ENCODE measurements at regions not wholly inside any gene's neighbourhood (a gene's known extent, or its start where the extent isn't known, plus 50 kb on each side); places are given as distances from the start of the nearest gene placed in this dataset.

GRCh38 chr5:30832519-30832918, 361.0 kb upstream of the CDH6 start:
- dilution Hi-C loops (cut with MboI; ENCODE audit: extremely low pct_ligation_motif_present, low sequenced_read_pairs) = no loop called here
- ChIA-PET CTCF (no interaction called here), POLR2A (no interaction called here)
- BruUV-seq (replicated peaks) = no TSS peak
- DNase-seq (ENCODE audit: low read depth, low spot score) (no peak), FAIRE-seq (no peak)
- Histone ChIP-seq H3K9ac (replicated peaks; ENCODE audit: extremely low read depth, insufficient read depth, low read length) (no peak overlapping the region), H3K9me1 (replicated peaks; ENCODE audit: control insufficient read depth, extremely low read depth, insufficient read depth, low read length) (no peaks in the 10 kb centered on the region), H3K79me2 (ENCODE audit: control insufficient read depth, insufficient read depth, low read length) (no peaks in the 10 kb centered on the region), H2AFZ (ENCODE audit: low read depth, low read length) (no peak overlapping the region), H3K27me3 (ENCODE audit: control insufficient read depth in 2 of 2, insufficient read depth in 2 of 2, low read length in 2 of 2) (no peaks in the 10 kb centered on the region), H3K4me2 (ENCODE audit: insufficient read depth, low read length) (no peak overlapping the region), H4K20me1 (replicated peaks; ENCODE audit: control insufficient read depth, extremely low read depth, insufficient read depth, low read length) (no peaks in the 10 kb centered on the region), H3K9me3 (replicated peaks; ENCODE audit: control insufficient read depth, insufficient read depth, low read length) (no peaks in the 10 kb centered on the region), H3K27ac (ENCODE audit: insufficient read depth, low read depth, low read length) (no peak overlapping the region), H3K4me3 (replicated peaks in 1 of 3; ENCODE audit: insufficient read depth in 1 of 3, low read depth in 1 of 3, low read length in 3 of 3) (no peak overlapping the region), H3K36me3 (ENCODE audit: control insufficient read depth in 2 of 2, extremely low read depth in 1 of 2, insufficient read depth in 2 of 2, low read length in 2 of 2) (no peaks in the 10 kb centered on the region), H3K4me1 (ENCODE audit: control insufficient read depth, extremely low read depth, insufficient read depth, low read length) (no peaks in the 10 kb centered on the region)
- TF ChIP-seq JUN (IDR thresholded peaks at IDR 0.05; ENCODE audit: borderline replicate concordance, insufficient read depth, insufficient read length, low read depth) = no peak
- intact Hi-C loops (cut with micrococcal nuclease) = no loop called here

DNA sequence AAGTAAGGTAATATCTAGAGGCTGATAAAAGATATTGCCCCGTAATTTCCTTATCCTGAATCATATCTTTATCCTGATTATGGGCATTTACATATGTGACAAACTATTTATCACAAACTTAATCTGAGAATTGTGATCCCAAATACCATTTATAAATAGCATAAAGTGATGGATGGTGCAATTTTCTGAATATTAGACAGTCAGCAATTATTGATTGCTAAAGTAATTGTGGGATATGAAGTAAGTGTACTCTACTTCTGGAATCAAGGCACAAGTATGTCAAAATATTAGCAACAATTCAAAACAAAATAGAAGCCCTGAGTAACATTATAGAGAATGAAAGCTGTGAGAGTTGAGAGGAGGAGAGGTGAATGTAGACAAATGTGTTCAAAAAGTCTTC, 361.9 kb upstream of the CDH6 start:
- BruUV-seq (replicated peaks) = no TSS peak
- H2AFZ ChIP-seq (ENCODE audit: low read depth, low read length) = no peak overlapping the region
- no peaks in the 10 kb centered on the region for H3K9me3 ChIP-seq (replicated peaks; ENCODE audit: control insufficient read depth, insufficient read depth, low read length)
- TF ChIP-seq GATA2 (IDR thresholded peaks at IDR 0.05; ENCODE audit: insufficient read depth, insufficient read length, low read depth, low read length) (no peak), MYC (IDR thresholded peaks at IDR 0.05; ENCODE audit: low read depth, low read length) (no peak), EZH2 (IDR thresholded peaks at IDR 0.05; ENCODE audit: borderline replicate concordance, low read depth, low read length, severe bottlenecking) (no peak)
- TF ChIP-seq, protein P1, sequence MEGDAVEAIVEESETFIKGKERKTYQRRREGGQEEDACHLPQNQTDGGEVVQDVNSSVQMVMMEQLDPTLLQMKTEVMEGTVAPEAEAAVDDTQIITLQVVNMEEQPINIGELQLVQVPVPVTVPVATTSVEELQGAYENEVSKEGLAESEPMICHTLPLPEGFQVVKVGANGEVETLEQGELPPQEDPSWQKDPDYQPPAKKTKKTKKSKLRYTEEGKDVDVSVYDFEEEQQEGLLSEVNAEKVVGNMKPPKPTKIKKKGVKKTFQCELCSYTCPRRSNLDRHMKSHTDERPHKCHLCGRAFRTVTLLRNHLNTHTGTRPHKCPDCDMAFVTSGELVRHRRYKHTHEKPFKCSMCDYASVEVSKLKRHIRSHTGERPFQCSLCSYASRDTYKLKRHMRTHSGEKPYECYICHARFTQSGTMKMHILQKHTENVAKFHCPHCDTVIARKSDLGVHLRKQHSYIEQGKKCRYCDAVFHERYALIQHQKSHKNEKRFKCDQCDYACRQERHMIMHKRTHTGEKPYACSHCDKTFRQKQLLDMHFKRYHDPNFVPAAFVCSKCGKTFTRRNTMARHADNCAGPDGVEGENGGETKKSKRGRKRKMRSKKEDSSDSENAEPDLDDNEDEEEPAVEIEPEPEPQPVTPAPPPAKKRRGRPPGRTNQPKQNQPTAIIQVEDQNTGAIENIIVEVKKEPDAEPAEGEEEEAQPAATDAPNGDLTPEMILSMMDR (IDR thresholded peaks at IDR 0.05; ENCODE audit: extremely low read depth in 1 of 2, insufficient read depth in 1 of 2, low read depth in 1 of 2, low read length in 2 of 2) = no peak
- TF ChIP-seq, protein P2, sequence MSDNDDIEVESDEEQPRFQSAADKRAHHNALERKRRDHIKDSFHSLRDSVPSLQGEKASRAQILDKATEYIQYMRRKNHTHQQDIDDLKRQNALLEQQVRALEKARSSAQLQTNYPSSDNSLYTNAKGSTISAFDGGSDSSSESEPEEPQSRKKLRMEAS (IDR thresholded peaks at IDR 0.05; ENCODE audit: insufficient read depth, insufficient read length) = no peak
- H3K79me2 ChIP-seq (ENCODE audit: control insufficient read depth, insufficient read depth, low read length) = no peaks in the 10 kb centered on the region
- no peak overlapping the region for H3K9ac ChIP-seq (replicated peaks; ENCODE audit: extremely low read depth, insufficient read depth, low read length)
- H3K4me3 ChIP-seq (replicated peaks in 1 of 3; ENCODE audit: insufficient read depth in 1 of 3, low read depth in 1 of 3, low read length in 3 of 3) = no peak overlapping the region
- FAIRE-seq (no peak), DNase-seq (ENCODE audit: low read depth, low spot score) (no peak)
- dilution Hi-C loops (cut with MboI; ENCODE audit: extremely low pct_ligation_motif_present, low sequenced_read_pairs) (no loop called here), intact Hi-C loops (cut with micrococcal nuclease) (no loop called here)
- H3K27me3 ChIP-seq (ENCODE audit: control insufficient read depth in 2 of 2, insufficient read depth in 2 of 2, low read length in 2 of 2) = no peaks in the 10 kb centered on the region
- no peak overlapping the region for H3K27ac ChIP-seq (ENCODE audit: insufficient read depth, low read depth, low read length)
- H4K20me1 ChIP-seq (replicated peaks; ENCODE audit: control insufficient read depth, extremely low read depth, insufficient read depth, low read length) = no peaks in the 10 kb centered on the region
- no peaks in the 10 kb centered on the region for H3K4me1 ChIP-seq (ENCODE audit: control insufficient read depth, extremely low read depth, insufficient read depth, low read length)
- CTCF ChIA-PET = no interaction called here
- no peaks in the 10 kb centered on the region for H3K36me3 ChIP-seq (ENCODE audit: control insufficient read depth in 2 of 2, extremely low read depth in 1 of 2, insufficient read depth in 2 of 2, low read length in 2 of 2)
- H3K9me1 ChIP-seq (replicated peaks; ENCODE audit: control insufficient read depth, extremely low read depth, insufficient read depth, low read length) = no peaks in the 10 kb centered on the region
- POLR2A ChIA-PET = no interaction called here
- no peak overlapping the region for H3K4me2 ChIP-seq (ENCODE audit: insufficient read depth, low read length)

Measured in endothelial cell of umbilical vein (primary cell).